GM21737 (cell line): ENCODE measurements at regions not wholly inside any gene's neighbourhood (a gene's known extent, or its start where the extent isn't known, plus 50 kb on each side); places are given as distances from the start of the nearest gene placed in this dataset.
"Not testable (repeated sequence)": the region's sequence is repeated elsewhere in the genome, so short reads cannot be mapped to it uniquely, and the experiment has no call there.

ENCODE experiments used
- ATAC-seq: cut with Tn5 transposase; IDR thresholded peaks from one replicate; pipeline ENCODE4 v1.9.1; 2021; ENCODE audit warnings: mild to moderate bottlenecking, moderate library complexity; ENCODE audit not compliant: unreplicated experiment

DNA sequence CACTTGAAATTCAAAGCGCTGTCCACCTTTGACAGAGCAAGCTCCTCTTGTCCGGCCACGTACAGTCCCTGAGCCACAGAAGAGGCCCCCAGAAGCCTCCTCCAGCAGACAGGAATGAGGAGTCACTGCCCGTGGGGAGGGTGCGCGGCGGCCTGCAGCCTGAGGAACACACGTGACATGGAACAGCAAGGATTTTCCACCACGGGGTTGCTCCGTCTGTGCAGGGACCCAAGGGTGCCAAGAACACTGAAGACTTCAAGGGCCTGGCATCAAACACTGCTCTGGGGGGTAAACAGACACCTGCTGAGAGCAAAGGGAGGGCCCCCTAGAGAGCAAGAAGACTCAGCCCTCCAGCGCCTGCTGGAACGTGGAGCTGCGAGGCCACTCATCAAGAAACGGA lies 237.9 kb upstream of the SGCG start:
- ATAC-seq = not testable (repeated sequence)

DNA sequence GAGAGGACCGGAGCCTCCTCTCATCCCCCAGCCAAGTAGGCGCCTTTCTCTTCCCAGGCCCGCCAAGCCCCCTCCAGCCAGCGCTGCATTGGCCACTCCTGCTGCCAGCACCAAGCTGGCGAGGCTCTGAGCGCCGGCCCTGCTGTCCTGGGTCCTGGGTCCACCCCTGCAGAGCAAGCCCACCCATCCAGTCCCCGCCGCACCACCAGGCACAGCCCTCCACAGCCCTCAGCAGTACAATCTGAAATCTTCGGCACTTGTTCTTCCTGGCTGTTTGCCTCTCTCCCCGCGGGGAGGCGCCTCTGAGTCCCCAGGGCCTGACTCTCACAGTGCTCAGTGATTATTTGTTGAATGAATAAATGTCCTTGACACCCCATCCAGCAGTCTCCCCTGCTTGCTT lies 236.4 kb upstream of the SGCG start:
- ATAC-seq = no peak

DNA sequence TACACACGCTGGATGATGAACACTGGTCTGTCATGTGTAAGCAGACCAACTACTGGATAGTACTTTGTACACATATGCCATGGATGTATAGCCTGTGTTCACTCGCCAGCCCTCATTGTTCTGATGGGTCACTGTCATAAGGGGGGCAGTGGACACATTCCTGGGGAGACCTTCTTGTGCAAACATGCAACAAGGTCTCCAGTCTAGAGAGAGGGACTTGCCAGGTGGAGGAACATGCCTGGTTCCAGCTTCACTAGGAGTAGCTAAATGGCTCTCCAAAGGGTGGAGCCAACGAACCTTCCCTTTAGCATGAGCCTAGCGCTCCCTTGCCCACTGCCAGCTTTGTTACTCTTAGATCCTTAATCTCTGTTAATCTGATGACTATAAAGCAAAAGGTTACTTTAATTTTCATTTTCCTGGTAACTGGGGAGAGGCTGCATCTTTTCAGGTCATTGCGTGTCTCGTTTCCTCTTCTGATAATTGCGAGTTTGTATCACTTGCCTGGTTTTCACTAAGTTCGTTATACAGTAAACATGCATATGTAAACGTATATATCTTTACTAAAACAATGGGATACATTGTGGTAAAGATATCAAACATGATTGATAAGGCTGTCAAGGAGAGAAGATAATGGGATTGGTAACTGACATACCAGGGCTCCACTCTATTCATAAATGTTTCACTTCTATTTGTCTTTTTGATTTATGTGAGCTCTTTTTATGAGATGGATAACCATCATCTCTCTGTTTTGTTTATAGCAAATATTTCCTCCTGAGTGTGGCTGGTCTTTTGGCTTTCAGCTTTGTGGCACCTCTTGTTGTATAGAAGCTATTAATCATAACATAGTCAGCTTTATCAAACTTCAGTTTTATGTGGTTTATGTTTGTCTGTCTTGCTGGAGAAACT lies 235.2 kb upstream of the SGCG start:
- ATAC-seq = no peak

DNA sequence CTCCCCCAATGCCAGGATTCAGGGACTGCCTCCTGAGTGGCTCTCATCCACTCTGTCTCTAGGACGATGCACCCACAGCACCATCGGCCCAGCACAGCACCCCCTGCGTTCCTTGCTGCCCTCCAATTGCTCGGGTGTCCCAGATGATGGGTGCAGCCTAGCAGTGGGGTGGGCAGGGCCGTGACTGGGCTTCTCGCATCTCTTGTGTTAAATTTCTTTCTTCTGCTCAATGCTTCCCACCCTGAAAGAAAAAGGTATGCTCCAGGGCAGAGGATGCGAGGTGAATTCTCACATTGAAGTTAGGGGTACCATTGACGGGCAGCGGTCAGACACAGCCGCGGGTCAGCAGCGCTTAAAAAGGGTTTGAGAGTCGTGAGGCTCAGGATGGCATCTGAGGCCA lies 232.4 kb upstream of the SGCG start:
- no peak for ATAC-seq

DNA sequence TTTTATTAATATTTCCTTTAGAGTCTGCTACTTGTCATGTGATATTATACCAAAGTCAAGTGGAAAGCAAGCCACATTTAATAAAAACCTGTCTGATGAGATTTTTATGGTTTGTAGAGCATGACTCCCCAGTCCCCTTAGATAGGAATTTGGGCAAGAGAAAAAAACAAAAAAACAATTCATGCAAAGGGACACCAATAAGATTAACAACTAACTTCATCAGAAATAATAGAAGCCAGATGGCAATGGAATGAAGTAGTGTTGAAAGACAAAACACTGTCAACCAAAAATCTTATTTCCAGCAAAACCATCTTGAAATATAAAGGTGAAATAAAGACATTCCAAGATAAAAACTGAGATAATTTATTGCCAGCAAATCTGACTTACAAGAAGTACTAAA lies 228.8 kb upstream of the SGCG start:
- not testable (repeated sequence) for ATAC-seq

DNA sequence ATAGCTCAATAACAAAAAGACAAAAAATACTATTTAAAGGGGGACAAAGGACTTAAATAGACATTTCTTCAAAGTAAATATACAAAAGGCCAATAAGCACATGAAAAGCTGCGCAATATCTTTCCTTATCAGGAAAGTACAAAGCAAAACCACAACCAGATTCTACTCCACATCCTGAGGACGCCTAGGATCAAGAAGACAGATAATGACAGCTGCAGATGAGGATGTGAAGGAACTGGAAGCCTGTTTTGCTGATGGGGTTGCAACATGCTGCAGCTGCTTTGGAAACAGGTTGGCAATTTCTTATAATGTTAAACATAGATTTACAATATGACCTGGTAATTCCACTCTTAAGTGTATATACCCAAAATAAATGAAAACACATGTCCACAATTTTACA lies 225.6 kb upstream of the SGCG start:
- ATAC-seq = not testable (repeated sequence)

DNA sequence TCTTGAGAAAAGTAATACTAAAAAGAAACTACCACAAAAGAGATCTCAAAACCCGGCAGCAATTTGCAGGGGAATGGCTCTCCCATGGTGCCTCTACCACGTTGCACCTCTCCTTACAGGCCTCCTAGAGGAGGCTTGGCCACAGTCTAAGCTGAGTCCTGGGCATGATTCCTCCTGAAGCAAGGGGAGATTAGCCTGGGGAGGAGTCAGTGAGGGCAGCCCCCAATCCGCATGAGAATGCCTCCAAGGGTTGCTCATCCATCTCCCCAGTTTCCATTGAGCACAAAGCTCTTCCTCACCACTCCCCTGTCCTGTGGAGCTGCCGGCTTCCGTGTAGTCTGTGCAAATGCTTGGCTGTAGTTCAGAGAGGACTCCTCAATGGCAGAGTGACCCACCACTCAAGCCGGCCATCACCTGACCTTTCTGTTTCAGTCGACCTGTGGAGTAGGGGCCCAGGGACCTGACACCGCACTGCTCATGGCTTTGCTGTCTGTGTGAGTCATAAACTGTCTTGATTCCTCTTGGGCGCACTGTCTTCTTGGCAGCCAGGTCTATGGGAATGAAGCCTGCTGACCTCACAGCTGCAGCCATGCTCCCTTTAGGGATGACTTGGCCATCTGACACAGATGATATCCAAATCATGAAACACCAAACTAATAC lies 224.2 kb upstream of the SGCG start:
- not testable (repeated sequence) for ATAC-seq

DNA sequence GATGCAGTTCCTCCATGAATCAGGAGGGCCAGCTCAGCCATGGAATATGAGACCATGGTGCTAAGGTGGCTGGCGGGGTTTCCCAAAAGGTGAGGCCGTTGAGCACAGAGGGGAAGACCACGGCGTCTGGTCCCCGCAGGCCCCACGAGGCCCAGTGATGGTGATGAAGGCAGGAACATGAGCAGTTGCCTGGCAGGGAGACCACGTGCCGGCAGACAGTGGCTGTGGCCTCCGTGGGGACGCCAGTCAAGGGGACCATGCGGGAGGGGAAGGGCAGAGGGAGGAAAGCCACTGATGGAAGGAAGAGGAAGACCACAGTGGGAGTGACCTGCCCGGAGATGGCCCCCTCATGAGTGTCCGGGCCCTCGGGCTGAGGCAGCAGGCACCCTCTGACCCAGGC lies 220.9 kb upstream of the SGCG start:
- not testable (repeated sequence) for ATAC-seq

DNA sequence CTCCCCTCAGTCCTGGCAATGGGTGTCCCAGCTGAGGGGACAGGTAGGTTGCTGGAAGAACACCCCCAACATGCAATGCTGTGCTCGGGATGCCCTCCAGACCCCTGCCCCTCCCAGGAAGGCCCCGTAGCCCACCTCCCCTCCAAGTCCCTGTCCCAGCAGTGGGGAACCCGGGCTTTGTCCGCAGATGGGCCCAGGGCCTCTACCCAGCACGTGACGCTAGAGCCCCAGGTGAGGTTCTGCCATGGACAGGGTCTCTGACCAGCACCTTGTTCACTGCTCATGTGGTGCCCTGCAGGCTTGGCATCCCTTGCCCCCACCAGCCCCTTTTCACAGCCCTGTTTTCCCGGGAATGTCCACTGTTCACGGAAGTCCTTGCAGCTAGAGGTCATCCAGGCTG lies 220.0 kb upstream of the SGCG start:
- ATAC-seq = no peak

DNA sequence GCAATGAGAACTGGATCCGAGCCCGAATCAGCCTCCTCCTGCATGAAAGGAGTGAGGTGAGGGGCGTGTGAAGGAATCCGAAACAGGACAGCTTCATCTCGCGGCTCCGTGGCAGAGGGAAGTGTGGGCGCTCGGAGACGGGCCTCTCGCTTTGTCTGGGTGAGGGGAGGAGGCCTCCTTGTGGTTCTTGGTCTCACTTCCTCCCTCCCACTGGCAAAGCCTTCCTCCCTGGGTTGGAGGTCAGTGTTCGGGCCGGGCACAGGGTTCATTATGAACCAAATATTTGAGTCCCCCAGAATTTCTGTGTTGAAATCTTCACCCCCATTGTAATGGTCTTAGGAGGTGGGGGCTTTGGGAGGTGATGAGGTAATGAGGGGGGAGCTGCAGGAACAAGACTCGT lies 219.4 kb upstream of the SGCG start:
- ATAC-seq = not testable (repeated sequence)

DNA sequence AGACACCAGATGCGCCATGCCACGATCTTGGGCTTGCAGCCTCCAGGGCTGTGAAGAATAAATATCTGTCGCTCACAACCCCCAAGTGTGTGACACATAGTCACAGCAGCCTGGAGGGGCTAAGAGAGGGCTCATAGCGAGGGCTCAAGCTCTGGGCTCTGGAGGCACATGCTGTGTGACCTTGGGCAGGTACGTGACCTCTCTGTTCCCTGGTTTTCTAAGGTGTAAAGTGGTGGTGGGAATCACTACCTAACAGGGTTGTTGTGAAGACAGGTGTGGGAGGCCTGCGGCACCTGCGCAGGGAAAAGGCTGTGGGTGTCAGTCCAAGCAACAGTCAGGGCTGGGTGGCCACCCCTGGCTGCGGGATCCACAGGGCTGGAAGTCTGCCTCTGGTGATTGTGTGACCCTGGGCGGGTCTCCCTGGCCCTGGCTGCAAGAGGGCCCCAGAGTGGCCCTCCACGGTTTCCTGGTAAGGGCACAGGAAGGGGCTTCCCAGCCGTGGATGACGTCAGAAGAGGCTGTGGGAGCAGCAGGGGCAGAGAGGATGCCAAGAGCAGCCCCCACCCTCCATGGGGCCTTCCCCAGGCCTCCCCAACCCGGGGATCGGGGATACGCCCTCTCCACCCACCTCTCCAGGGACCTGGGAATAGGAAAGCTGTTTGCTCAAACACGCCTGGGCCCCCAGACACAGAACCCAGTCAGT lies 218.8 kb upstream of the SGCG start:
- no peak for ATAC-seq

DNA sequence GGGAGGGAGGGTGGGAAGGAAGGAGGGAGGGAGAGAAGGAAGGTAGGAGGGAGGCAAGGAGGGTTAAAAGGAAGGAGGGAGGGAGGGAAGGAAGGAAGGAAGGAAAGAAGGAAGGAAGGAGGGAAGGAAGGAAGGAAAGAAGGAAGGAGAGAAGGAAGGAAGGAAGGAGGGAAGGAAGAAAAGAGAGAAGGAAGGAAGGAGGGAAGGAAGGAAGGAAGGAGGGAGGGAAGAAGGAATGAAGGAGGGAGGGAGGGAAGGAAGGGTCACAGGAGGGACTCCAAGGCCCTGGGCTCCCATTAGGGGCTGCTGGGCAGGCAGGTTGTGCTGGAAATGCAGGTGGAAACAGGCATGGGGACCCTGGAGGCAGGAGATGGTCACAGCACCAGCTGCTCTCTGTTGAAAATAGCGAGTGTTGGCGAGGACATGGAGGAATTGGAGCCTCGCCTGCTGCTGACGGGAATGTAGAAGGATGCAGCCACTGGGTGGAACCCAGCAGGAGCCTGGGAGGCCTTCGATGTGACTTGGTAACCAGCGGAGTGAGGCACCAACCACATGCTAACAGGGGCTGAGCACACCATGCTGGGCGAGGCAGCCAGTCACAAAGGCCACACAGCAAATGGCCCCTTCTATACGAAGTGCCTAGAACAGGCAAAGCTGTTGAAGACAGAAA lies 217.3 kb upstream of the SGCG start:
- not testable (repeated sequence) for ATAC-seq

DNA sequence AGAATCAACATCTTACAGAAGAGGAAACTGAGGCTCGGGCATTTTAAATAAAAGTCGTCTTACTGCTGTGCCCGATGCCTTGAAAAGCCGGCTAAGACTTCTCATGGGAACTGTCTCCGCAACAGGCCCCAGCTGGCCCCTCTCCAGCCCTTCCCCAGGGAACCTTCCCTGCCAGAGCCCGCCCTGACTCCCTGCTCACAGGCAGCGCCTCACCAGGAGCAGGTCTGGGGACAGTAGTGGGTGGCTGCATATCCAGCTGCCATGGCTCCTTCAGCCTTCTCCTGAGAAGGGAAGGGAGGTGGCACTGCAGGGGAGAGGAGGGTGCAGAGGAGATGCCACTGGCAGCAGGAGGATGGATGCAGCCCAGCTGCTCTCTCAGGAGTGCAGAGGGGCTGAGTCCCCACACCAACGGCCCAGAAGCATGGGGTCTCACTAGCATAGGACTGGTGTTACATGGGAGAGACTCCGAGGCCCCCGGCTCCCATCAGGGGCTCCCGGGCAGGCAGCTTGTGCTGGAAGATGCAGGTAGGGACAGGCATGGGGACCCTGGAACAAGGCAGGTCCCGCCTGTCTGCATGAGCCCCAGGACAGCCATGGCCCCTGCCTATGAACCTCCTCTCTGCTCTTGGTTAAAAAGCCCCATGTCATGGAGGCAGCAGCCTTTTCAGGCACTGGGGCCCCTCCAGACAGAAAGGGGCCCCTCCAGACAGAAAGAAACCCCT lies 216.4 kb upstream of the SGCG start:
- ATAC-seq = no peak

DNA sequence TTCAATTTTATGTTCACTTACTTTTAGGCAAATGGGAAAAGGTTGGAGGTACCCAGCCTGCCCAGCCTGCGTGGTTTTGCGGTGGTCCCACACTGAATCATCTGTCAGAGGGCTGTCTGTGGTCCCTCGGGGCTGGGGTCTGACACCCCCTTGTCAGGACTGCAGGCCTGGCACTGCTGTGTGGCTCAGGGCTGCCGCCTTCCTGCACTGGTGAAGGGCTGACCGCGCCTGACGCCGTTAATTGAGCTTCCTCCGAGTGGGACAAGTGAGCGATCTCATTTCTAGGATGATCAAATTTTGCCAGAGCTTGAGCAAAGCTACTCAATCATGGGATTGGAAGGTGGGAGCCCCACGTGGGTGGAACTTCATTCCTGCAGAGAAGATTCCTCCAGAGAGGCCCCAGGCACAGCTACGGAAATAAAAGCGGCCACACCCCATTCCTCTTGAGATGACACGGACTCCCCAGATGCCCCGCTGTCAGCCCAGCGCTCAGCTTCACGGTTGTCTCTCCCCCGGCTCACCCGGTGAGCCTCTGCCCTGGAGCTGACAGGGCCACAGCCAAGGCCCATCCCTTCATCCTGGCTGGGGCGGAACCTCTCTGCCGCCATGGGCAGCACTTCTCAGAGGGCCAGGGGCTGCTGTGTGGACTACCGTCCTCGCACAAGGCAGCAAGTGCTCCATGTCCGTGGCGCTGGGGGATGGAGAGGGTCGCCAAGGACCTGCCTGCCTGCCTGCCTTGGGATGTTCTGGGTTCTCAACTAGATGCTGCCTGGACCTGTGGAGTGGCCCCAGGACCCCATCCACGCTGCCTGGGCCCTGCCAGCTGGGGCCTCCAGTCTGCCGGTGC lies 215.5 kb upstream of the SGCG start:
- ATAC-seq = not testable (repeated sequence)

DNA sequence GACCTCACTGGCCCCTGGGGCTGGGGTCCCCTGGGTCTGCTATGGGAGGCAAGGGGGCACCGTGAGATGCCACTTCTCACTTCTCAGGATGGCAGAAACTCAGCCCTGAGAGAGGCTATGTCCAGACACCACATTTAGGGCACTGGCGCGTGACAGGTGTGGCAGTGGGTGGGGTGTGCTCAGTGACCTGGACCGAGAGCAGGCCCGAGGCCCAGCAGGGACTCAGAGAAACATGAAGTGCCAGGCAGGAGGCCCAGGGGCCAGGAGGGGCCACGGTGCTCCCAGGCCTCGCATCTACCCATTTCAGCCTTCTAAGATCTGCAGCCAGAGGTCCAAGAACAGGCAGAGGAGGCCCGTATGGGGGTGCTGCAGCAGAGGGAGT lies 214.9 kb upstream of the SGCG start:
- ATAC-seq = not testable (repeated sequence)

DNA sequence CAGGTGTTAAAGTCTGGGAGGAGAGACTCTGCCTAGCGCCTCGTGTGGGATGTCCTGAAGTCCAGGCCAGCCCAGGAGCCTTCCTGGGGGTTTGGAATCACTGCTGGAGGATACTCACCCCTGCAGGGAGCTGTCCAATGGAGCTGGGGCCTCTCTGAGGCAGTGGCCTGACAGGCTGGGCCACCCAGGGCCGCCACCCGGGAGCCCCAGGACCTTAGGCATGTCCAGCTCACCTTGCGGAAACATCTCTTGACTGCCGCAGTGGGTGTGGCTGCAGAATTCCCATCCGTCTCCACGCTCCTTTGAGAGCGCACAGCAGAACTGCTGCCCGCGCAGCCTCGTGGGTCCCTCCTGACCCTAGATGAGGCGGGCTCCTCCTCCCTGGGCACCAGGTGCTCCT lies 214.0 kb upstream of the SGCG start:
- not testable (repeated sequence) for ATAC-seq

DNA sequence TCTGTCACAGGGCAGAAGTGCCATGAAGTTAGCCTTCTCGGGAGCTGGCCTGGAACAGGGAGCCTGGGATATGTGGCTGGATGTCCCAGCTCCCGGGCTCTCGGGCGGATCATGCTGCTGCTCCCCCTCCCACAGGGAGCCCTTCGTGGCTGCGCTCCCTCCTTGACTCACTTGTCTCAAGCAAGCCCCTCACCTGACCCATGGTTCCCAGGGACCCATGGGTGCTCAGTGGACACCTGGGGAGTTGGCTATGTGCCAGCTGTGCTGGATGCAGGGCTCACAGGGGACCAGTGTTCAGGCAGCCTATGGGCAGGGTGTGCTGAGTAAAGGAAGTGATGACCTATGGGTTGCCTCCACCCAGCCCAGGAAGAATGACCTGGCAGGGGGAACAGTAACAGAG lies 213.1 kb upstream of the SGCG start:
- ATAC-seq = no peak

DNA sequence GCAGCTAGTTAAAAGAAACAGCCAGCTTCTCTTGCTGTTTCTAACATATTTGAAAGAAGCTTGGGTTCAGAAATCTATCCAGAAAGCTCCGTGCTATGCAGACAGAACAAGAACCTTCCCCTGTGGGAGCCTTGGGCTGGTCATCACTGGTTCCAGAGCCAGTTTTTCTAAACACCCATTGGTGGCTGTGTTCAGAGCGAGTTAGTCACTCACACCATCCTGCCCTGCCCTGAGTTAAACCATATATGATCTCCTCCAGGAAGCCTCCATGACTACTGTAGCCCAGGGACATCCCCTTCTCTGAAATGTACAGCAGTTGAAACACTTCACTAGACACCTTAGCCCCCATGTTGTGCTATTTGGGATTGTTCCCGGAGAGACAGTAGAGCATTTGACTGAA lies 200.8 kb upstream of the SGCG start:
- ATAC-seq = no peak

DNA sequence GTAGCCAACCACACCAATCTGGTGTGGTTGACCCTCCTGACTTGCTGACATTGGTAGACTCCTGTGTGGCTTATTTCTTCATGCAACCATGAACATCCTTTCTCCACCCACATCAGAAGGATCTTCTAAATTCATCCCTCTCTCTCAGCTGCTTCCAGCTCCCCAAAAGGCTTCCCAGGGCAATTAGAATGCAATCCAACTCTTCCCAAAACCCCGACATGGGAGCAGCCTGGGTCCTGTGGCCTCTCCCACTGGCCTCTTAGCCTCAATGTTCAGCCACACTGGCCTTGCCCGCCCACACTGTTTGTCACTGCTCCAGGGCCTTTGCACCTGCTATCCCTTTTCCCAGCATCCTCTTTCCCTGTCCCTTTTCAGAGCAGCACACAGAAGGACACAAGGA lies 199.8 kb upstream of the SGCG start:
- ATAC-seq = no peak

DNA sequence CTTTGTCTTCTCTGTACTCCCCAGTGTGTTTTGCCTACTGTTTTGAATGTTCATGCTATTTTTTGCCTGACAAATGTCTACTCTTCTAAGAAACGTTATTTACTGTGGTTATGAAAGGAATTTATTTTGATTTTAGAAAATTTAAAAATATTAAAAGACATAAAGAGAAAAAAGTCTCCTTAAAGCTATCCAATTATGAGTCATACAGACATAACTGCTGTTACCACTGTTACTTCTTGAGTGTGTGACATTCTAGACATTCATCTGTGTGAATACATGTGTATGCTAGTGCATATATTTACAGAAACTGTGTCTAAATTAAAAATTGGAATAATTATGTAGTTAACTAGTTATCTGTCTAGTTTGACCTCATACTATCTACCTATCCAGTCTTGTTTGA lies 187.6 kb upstream of the SGCG start:
- ATAC-seq = no peak
